ENCODE measurements at regions not wholly inside any gene's neighbourhood (a gene's known extent, or its start where the extent isn't known, plus 50 kb on each side); places are given as distances from the start of the nearest gene placed in this dataset.

DNA sequence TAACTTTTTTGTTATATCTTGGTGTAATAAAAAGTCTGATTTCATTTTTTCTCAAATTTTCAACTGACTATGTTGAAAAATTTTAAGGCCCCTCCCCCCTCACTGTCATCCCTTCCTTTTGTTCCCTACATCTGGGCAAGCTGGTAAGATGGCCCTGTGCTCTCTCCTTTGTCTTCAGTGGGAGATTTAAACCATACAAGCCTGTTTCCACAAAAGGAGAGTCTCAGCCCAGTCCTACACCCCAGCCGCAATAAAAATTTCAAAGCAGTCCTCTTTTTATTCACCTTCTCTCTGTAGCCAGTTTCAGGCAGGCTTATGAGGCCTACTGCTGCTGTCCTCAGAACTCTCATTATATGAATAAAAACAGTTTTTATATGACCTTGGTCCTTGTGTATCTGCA is 630.5 kb downstream of the CBLN2 start:
- no peak for DNase-seq (ENCODE audit: low read depth in 1 of 2, low spot score in 1 of 2)

DNA sequence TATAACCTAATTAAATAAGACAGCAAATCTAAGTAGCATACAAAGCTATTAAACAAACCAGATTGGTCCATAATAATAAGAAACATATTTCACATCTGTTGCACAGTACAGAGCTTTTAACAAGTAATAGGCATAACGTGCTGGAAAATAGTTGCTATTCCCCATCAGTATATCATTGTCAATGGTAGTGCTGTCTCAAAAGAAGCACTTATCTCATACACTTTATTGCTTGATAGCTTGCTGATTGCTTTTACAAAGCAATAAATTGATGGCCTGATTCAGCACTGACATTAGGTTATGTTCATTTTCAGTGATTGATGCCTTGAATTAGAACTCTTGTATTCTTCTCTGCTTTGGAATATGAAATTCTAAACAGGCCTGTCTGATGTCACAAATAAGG is 641.7 kb downstream of the CBLN2 start:
- DNase-seq (ENCODE audit: low read depth in 1 of 2, low spot score in 1 of 2), result no peak

DNA sequence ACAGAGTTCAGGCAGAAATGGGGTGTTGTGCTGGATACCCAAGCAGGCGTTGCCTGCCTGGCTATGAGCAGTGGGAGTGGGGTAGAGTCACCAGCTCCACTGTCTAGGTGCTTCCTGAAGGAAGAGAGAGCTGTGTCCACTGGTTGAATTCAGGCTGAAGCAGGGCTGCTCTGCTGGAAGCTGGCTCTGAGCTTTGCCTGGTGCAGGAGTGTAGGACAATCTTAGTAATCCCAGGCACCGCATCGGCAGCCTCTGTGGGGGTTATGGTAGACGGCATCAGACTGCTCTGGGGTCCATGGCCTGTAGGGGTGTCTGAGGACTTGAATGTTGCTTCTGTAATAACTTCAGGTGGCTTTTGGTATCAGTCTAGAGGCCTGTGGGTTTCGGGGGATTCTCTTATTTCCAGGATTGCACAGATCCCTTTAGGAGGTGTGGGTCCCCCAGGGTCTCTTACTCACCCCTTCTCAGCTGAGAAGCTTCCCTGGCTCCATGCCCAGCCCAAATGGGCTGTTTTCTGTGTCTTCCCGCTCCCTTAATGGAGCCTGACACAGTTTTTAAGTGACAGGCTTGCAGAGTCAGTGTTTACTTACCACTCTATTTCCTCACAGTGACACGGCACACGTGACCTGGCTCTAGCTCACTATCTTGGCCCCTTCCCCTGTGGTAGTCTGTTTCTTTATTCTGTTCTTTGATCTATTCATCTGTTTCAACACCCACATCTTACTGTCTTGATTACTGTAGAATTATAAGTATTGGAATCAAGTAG is 644.3 kb downstream of the CBLN2 start:
- DNase-seq (ENCODE audit: low read depth in 1 of 2, low spot score in 1 of 2), result no peak

DNA sequence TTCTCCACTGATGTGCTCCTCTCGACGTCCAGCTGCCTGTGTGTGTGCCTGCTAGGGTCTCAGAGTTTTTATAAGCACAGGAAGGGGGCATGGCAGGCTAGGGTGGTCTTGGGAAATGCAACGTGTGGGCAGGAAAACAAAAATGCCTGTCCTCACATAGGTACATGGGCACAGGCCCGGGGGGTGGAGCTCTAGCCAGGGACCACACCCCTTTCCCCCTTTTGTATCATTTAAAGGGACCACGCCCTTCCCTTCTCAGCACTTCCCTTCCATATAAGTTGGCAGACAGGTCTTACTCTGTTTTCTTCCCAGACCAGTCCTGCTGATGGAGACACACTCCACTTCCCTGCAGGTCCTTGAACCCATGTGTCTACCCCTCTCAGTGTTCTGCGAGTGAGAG is 645.0 kb downstream of the CBLN2 start:
- DNase-seq (ENCODE audit: low read depth in 1 of 2, low spot score in 1 of 2), result no peak

DNA sequence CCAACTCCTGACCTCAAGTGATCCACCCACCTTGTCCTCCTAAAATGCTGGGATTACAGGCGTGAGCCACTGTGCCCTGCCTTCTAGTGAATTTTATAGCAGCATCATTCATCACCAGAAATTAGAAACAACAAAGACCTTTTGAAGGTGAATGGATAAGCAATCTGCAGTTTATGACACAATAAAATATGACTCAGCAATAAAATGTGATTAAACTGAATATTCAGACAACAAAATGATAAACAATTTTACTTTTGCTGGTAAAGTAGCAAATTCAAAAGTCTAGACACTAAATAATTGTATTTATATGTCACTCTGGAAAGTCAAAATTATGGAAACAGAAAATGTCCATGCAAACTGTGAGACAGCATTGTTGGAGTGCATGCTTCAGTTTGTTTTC is 656.6 kb downstream of the CBLN2 start:
- no peak for DNase-seq (ENCODE audit: low read depth in 1 of 2, low spot score in 1 of 2)

DNA sequence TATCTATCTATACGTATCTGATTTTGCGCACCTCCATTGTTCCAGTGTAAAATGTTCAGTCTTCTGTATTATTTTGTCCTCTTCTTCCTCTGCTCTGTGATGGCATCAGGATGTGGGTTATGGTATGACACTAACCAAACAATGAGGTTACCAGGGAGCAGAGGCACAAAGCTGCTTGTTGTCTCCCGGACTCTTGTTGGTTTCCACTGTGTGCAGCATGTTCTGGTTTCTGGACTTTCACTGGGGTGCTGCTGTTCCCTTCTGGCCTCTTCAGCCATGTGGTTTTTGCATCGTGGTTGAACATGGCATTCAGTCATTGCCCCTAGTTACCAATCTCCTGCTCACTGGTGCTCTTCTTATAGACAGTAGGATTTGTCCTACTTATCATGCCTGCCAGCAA is 665.9 kb downstream of the CBLN2 start:
- DNase-seq (ENCODE audit: low read depth in 1 of 2, low spot score in 1 of 2), result no peak

DNA sequence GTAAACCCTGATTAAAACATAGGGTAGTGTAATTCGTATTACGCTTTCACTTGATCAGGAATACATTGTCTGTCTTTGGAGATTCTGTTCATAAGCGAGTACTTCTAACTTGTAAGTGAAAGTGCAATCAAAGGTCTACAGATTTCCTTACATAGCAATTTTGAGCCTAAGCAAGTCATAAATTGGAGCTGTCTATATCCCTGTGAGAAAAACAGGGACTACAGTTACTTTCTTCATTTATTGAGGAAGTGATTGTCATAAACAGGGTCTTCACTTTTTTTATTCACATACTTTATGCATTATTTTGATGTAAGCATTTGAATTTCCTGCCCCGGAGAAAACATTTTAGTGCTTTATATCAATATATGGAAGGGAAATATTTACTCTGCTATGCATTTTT is 670.4 kb downstream of the CBLN2 start:
- no peak for DNase-seq (ENCODE audit: low read depth in 1 of 2, low spot score in 1 of 2)

DNA sequence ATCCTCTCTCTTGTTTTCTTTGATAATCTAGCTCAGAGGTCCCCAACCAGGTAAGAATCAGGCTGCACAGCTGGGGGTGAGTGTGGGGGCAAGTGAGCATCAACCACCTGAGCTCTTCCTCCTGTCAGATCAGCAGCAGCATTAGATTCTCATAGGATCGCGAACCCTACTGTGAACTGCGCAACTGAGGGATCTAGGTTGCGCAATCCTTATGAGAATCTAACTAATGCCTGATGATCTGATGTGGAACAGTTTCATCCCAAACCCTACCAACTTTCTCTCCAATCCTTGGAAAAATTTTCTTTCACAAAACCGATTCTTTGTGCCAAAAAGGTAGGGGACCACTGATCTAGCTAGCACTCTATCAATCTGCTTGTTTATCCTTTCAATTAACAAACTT is 678.3 kb downstream of the CBLN2 start:
- no peak for DNase-seq (ENCODE audit: low read depth in 1 of 2, low spot score in 1 of 2)

DNA sequence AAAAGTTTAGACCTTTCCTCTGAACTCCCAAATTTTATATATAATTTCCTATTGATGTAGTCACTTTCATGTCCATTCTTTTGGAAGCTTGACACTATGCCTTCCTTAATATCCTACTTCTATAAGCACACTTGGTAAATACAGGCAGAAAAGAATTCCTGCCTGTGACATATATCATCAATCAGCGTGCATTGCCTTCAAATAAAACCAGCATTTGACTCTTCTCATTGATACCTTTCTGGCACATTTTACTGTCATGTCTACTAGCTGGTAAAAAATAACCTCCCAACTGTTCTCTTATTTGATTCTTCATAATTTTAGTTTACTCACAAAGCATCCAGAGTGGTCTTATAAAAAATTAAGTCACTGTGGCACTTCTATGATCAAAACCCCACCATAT is 693.5 kb downstream of the CBLN2 start:
- DNase-seq (ENCODE audit: low read depth in 1 of 2, low spot score in 1 of 2), result no peak

DNA sequence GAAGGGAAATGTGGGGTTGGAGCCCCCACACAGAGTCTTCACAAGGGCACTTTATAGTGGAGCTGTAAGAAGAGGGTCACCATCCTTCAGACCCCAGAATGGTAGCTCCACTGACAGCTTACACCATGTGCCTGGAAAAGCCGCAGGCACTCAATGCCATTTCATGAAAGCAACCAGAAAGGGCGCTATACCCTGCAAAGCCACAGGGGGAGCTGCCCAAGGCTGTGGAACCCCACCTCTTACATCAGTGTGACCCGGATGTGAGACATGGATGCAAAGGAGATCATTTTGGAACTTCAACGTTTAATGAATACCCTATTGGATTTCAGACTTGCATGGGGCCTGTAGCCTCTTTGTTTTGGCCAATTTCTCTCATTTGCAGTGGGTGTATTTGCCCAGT is 694.7 kb downstream of the CBLN2 start:
- no peak for DNase-seq (ENCODE audit: low read depth in 1 of 2, low spot score in 1 of 2)

DNA sequence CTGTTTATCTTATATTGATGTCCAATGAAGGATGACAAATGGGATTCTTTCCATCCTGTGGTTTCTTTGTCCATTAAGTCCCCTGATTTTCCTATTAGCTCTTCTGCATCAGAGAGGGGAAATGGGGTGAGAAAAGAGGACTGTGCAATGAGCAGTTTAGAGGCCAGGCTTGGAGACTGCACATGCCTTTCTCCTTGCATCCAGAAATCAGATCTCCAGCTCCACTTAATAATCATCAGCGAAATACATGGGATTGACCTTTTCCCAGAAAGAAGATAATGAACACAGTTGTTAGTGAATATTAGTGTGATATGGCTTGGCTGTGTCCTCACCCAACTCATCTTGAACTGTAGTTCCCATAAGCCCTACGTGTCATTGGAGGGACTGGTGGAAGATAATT is 697.4 kb downstream of the CBLN2 start:
- DNase-seq (ENCODE audit: low read depth in 1 of 2, low spot score in 1 of 2), result no peak

DNA sequence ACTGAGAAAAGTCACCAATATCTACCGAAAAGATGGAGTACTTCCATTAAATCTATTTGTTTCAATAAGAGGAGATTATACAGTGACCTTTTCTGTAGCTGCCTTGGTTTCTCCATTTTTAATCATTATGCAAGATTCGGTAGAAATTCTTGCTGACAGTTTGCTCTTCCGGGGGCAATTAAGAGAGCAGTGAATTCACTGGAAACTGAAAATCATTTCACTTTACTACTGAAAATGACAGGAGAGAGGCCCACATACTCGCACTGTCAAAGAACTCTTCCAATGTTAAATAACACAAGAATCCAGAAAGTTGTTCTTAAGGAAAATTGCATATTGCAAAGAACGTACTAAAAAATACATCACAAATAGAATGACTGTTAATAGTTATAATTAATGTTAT is 699.3 kb downstream of the CBLN2 start:
- no peak for DNase-seq (ENCODE audit: low read depth in 1 of 2, low spot score in 1 of 2)

DNA sequence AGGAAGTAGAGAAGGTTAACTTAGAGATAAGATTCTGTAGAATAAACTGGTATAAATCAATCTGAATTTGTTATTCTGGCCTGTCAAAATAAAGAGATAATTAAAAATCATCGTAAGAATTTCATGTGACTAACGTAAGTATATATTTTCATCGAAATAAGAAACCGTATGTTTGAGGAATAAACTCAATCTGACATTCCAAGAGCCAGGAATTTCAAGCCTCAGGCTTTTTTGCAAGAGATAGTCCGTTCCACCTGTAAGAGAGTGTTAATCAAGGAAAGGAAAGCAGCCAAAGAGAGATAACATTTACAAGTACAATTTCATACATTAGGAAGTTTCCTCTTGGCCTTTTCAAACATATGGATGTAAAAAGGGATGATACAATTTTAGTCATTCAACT is 701.5 kb downstream of the CBLN2 start:
- no peak for DNase-seq (ENCODE audit: low read depth in 1 of 2, low spot score in 1 of 2)

DNA sequence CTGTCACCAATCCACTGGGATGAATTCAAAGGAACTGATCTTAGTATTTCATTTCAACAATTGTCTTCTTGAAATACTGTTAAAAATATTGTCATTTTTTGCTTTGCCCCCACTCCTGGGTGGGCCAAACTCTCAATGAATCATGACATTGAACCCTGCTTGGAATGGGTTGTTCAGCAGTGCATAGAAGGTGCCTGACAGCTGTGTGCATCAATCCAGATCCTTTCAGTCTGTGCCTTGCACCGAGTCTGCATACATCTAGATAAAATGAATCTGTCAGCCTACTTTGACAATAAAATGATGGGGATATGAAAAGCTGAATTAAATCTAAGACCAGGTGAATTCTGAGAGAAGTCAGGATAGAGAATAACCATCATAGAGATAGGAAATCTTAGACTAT is 706.6 kb downstream of the CBLN2 start:
- no peak for DNase-seq (ENCODE audit: low read depth in 1 of 2, low spot score in 1 of 2)

DNA sequence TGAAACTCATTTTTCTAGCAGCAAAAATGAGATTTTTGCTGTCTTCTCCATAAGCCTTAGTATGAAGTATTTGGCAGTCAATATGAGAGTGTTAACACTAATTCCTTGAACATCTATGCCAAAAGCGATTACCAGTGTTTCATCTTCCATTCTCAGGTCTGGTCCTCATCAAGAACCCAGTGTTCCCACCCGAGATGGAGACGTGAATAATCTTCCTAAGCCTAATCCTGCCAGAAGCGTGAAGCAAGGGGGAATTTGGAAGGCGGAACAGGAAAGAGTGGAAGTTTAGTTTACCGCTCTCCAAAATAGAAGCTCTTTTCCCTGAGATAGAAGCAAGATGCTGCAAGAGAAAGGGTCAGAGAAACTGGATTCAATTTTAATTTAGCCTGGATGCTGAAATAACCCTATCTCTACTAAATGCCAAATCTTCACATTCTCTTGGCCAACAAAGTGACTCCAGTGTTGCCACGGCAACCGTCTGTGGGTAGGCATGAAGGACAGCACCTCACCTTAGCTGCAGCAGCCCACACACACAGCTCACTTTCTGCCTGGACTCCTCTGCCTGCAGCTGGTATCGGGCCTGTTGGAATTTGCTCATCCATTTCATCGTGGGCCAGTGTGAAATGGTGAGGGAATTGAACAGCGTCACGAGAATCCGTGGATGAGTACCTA is 711.1 kb downstream of the CBLN2 start:
- no peak for DNase-seq (ENCODE audit: low read depth in 1 of 2, low spot score in 1 of 2)

DNA sequence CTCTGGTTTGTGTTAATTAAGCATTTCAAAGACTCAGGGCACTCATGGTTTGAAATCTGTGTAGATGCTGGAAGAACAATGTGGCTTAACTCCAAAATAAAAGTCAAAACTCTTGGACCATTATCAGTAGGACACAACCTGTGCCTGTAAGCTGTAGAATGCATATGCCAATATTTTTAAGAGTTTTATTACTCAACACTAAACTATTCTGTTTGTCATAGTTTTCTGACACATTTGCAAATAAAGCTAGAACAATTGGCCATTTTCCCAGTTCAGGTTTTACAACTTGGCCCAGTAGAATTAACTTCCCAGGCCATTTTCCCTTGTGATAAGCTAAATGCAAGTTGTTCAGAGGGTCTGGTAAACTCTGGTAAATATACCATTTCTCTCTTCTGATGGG is 713.1 kb downstream of the CBLN2 start:
- no peak for DNase-seq (ENCODE audit: low read depth in 1 of 2, low spot score in 1 of 2)

DNA sequence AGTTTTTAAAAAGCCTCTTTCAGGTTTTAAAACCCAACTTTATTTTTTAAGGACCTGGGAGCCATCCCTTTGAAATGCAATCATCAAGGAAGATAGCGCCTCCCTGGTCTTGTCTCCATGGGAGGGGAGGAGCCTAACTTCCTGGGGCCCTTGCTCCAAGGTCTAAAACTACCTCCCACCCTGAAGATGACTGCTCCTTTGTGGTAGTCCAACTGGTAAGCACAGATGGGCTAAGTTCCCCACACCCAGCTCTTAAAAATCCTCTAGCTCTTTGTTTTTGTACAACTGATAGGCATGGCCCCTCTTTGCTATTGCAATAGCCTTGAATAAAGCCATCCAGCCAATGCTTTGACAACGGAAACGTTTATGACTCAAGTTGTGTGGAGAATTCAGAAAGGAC is 716.8 kb downstream of the CBLN2 start:
- no peak for DNase-seq (ENCODE audit: low read depth in 1 of 2, low spot score in 1 of 2)

DNA sequence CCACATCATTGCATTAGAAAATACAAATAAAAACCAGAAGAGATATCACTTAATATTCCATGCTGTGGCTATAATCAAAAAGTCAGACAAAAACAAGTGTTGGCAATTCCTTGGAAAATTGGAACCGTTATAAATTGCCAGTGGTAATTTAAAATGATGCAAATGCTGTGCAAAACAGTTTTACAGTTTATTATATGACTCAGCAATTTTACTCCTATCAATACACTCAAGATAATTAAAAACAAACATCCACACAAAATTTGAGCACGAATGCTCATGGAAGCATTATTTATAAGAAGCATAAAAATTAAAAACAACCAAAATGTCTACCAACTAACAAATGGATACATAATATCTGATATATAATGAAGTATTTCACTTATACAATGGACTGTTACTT is 728.8 kb downstream of the CBLN2 start:
- no peak for DNase-seq (ENCODE audit: low read depth in 1 of 2, low spot score in 1 of 2)

DNA sequence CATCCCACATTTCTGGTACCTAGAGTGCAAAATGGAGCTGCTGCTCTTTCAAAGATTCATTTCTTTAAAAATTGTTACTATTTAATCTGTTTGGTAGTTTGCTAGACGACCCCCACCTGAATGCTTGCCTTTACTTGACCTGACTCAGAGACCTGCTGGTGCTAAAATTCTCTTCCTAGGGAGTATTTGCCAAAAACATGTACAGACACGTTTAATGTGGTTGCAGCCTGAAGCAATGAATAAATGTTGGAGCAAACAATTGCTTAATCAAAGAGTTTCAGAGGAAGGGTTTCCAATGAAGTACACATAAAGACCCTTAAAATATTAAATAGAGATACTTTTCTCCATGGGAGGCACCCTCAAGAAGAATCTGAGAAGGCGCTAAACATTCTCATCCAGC is 734.4 kb downstream of the CBLN2 start:
- DNase-seq (ENCODE audit: low read depth in 1 of 2, low spot score in 1 of 2), result no peak

DNA sequence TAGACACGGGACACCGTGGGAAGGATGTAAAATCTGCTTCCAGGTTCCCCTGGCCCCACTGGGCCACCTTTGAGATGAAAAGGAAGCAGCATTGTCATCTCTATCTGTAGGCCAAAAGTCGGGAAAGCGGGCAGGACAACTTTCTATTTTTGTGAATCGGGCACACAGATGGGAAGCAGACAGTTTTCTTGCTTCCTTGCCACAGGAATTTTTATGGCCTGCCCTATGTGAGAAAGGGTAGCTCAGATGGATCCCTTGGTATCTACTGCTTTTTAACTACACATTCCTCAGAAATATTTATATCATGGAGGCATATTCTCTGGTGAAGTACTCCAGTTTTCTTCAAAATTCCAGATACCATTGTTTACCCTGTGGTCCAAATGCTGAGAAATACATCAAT is 735.5 kb downstream of the CBLN2 start:
- no peak for DNase-seq (ENCODE audit: low read depth in 1 of 2, low spot score in 1 of 2)

DNA sequence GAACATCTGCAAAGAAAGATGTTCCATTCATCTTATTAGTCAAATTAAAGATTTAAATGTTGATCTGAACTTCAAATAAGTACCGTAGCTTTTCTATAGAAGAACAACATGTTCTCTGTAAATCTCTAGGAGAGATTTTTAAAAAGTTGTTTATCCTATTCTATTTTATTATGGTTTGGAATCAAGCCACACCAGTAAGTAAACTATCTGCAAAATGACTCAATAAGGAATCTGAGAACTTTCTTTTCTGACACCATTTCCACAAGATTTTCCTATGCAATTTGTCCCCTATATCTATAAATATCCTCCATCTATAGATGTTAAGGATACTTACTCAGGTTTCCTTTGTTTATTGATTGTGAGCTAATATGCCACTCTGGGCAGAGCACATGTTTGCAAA is 736.6 kb downstream of the CBLN2 start:
- DNase-seq (ENCODE audit: low read depth in 1 of 2, low spot score in 1 of 2), result no peak

DNA sequence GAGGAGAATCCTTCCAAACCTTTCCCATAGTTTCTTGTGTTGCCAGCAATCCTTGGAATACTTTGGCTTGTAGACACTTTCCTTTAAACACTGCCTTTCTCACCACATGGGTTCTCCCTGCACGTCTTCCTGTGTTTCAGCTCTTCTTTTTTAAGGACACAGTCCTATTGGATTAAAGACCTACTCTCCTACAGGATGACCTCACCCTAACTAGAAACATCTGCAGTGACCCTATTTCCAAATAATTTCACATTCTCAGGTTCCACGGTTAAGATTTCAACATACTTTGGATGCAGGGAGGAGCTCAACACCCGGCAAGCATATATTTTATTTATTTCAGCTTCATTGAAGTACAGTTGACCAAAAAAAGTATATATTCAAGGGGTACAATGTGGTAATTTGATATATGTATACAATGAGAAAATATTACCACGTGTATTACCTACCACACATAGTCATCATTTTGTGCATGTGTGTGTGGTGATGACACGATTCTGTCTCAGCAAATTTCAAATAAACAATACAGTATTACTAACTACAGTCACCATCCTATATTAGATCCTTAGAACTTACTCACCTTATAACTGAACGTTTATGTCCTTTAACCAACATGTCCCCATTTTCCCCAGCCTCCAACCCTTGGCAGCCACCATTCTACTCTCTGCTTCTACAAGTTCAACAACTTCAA is 745.0 kb downstream of the CBLN2 start:
- no peak for DNase-seq (ENCODE audit: low read depth in 1 of 2, low spot score in 1 of 2)

DNA sequence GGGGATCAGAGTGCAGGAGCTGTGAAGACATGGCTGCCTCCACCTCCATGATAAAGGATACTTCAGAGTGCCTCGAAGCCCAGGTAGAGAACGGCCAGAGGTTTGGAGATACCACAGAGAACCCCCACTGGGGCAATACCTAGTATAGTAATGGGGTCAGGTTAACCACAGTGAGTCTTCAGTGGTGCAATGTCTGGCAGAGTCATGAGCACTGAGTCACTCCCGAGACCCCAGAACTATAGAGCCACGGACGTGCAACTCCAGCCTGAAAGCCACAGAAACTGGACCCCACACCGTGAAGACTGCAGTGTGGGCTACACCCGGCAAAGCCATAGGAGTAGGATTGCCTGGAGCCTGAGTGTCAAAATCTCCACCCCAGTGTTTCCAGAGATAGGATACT is 746.6 kb downstream of the CBLN2 start:
- DNase-seq (ENCODE audit: low read depth in 1 of 2, low spot score in 1 of 2), result no peak

All from stimulated activated CD4-positive, alpha-beta T cell treated with anti-CD3 and anti-CD28 coated beads, Interleukin-15, amount 100 ng/mL, for 1 hour (primary cell).